ENCODE measurements at regions not wholly inside any gene's neighbourhood (a gene's known extent, or its start where the extent isn't known, plus 50 kb on each side); places are given as distances from the start of the nearest gene placed in this dataset.

DNA sequence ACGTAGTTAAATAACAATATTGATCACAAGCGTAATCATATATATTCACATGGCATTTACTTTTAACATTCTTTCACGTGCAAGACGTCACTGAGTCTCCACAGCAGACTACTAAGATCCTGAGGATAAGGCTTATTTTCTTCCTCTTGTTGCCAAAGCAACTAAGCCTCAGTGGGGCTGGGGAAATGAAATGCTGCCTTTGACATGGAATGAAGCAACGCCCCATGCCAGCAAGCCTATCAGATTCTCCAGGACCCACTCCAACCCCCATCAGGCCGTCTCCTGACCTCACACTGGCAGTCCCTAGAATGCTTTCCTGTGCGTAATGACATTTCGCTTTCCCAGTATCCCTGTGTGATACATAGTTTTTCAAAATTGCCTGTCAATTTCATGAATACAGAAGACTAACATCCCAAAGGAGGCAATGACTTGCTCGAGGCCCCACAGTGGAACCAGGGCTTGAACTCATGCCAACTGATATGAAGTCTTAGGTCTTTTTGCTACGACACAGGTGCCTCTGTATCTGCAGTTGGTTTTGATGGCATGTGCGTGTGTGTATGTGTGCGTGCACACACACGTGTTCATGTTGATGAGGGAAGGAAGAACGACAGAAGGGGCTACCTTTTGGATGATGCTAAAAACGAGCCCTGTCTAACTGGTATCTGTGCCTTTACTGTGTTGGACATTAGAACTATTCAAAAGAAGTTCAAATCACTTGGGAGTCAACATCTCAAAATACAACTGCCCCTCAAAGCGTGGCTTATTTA is 239.1 kb downstream of the VRK1 start:
- TF ChIP-seq, protein P1, sequence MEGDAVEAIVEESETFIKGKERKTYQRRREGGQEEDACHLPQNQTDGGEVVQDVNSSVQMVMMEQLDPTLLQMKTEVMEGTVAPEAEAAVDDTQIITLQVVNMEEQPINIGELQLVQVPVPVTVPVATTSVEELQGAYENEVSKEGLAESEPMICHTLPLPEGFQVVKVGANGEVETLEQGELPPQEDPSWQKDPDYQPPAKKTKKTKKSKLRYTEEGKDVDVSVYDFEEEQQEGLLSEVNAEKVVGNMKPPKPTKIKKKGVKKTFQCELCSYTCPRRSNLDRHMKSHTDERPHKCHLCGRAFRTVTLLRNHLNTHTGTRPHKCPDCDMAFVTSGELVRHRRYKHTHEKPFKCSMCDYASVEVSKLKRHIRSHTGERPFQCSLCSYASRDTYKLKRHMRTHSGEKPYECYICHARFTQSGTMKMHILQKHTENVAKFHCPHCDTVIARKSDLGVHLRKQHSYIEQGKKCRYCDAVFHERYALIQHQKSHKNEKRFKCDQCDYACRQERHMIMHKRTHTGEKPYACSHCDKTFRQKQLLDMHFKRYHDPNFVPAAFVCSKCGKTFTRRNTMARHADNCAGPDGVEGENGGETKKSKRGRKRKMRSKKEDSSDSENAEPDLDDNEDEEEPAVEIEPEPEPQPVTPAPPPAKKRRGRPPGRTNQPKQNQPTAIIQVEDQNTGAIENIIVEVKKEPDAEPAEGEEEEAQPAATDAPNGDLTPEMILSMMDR (IDR thresholded peaks at IDR 0.05): no peak
- TF ChIP-seq RELA (CRISPR knock-in tag; IDR thresholded peaks at IDR 0.05; ENCODE audit: borderline replicate concordance) (no peak), ZNF317 (CRISPR knock-in tag; IDR thresholded peaks at IDR 0.05; ENCODE audit: borderline replicate concordance, low read depth) (no peak), GABPB1 (CRISPR knock-in tag; IDR thresholded peaks at IDR 0.05) (no peak), CREM (CRISPR knock-in tag; IDR thresholded peaks at IDR 0.05) (no peak)
- TF ChIP-seq, protein P2, sequence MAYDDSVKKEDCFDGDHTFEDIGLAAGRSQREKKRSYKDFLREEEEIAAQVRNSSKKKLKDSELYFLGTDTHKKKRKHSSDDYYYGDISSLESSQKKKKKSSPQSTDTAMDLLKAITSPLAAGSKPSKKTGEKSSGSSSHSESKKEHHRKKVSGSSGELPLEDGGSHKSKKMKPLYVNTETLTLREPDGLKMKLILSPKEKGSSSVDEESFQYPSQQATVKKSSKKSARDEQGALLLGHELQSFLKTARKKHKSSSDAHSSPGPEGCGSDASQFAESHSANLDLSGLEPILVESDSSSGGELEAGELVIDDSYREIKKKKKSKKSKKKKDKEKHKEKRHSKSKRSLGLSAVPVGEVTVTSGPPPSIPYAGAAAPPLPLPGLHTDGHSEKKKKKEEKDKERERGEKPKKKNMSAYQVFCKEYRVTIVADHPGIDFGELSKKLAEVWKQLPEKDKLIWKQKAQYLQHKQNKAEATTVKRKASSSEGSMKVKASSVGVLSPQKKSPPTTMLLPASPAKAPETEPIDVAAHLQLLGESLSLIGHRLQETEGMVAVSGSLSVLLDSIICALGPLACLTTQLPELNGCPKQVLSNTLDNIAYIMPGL (CRISPR knock-in tag; IDR thresholded peaks at IDR 0.05): no peak
- TF ChIP-seq, protein P3, sequence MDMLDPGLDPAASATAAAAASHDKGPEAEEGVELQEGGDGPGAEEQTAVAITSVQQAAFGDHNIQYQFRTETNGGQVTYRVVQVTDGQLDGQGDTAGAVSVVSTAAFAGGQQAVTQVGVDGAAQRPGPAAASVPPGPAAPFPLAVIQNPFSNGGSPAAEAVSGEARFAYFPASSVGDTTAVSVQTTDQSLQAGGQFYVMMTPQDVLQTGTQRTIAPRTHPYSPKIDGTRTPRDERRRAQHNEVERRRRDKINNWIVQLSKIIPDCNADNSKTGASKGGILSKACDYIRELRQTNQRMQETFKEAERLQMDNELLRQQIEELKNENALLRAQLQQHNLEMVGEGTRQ (CRISPR knock-in tag; IDR thresholded peaks at IDR 0.05): no peak

Data from WTC11 (cell line).